Hematopoietic multipotent progenitor cell (in vitro differentiated cells): ENCODE measurements at regions not wholly inside any gene's neighbourhood (a gene's known extent, or its start where the extent isn't known, plus 50 kb on each side); places are given as distances from the start of the nearest gene placed in this dataset.

ENCODE experiments used
- DNase-seq, 3 donors: peaks; one replicate each; pipeline ENCODE4 v3.0.0-alpha.2; 2011 to 2015; ENCODE audit warnings: low read depth in 2 of 3, low spot score in 2 of 3

- no peak for DNase-seq
These were observed 83.5 kb downstream of the TBX22 start for GRCh38 chrX:80098038-80098437.

- DNase-seq: no peak
These were observed 105.8 kb downstream of the TBX22 start for GRCh38 chrX:80120335-80120734.

DNA sequence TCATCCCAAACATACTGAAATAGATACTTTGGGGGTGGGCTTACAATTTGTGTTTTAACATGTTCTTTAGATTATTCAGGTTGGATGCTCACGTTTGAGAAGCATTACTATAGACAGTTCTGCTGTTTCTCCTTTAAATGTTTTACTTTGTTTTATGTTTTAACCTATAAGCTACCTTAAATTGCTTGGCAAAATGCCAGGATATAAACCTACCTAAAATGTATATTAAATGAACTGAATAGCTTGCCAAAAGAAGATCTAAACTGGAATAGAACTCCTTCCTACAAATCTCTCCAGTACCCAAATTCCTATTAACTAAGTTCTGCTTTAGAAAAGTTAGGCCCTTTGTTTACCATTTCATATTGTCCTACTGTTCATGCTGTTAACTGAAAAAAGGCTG lies 124.4 kb downstream of the TBX22 start:
- no peak for DNase-seq

GRCh38 chrX:80139564-80139963 lies 125.0 kb downstream of the TBX22 start:
- DNase-seq: no peak

DNA sequence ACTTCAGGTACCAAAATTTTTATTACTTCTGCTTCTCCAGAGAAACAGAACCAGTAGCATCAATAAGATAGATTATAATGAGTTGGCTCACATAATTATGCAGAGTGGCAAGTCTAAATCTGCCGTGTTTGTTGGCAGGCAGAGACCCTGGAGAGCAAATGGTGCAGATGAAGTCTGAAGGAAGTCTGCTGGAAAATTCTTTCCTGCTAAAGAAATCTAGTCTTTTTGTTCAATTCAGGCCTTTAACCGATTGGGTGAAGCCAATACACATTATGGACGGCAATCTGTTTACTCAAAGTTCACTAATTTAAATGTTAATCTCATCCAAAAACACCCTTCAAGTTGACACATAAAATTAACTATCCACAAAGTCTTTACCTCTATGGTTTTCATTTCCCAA lies 156.0 kb downstream of the TBX22 start:
- DNase-seq: no peak

DNA sequence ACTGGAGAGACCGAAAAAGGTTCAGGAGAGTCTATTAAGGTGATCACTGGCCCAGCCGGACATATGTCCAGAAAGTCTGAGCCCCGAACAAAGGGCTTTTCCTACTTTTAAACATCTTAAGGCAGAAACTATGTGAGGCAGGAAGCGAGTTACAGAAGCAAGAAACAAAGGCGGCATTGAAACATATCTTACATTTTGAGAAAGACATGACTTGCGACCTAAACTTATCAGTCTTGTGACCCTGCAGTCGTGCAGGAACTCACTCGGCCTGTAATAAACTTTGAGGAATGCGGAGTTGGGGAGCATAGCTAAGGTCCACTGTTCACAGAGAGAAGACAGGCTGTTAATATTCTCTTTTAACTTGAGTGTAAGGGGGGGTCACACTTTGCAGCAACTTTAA lies 158.7 kb downstream of the TBX22 start:
- no peak for DNase-seq

DNA sequence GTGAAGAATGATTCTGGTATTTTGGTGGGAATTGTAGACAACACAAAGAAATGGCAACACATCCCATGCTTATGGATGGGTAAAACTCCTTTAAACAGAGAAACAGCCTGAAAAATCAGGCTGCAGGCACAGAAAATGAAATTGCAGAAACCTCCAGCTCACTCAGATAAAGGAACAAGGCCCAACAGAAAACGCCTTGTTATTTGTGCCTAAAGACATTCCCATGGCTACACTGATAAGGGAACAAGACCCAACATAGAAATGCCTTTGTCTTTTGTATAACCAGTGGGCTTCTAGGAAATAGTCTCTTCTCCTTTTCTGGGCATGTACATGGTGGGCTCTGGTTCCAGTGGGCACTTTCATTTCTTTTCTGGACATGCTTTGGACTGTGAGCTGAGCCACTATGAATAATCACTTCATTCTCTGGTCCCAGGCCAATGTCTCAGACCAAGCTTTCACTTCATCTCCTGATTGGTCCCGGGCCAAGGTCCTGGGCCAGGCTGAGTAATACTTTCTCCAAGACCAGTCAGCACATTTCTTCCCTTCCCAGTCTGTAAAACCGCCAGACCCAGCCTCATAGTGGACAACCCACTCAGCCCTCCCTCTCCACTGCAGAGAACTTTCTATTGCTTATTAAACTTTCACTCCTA lies 160.5 kb downstream of the TBX22 start:
- DNase-seq: no peak

DNA sequence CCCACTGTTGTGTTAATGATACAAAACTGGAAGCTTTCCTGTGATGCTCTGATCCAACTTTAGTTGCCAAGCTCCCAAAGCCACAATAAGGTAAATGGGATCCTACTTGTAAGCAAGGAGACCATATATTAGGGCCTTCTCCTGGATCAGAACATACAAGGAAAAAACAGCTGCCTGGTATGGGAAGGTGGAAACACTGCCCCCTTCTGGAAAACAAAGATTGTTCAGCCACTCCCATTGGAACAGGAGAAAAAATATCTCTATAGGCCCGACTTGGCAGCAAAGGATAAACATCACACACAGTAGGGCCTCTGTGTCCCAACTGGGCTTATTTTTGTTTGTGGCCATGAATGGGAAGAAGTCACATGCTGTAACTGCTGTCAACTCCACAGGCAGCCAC lies 166.5 kb downstream of the TBX22 start:
- no peak for DNase-seq

- no peak for DNase-seq
These were observed 170.3 kb downstream of the TBX22 start for GRCh38 chrX:80184854-80185253.

GRCh38 chrX:80206647-80207046 lies 192.1 kb downstream of the TBX22 start:
- no peak for DNase-seq

DNA sequence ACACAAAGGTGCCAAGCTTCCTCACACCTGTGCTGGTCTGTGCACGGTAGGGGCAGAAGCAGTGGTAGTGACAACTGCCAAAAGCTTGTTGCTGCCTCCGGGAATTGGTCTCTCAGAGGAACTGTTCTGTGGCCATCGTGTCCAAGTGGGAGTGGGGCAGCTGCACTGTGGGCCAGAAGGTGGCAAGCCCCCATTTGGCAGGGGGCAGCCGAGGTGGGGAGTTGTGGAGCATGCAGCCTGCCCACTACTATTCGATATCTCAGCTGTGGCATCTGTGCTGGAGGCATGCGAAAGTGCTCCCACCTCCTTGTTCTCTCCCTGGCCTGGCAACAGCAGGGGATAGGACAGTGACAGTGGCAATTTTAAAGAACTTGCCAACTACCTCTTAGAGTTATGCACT lies 192.8 kb downstream of the TBX22 start:
- DNase-seq: no peak

- DNase-seq: no peak
These were observed 201.5 kb downstream of the TBX22 start for GRCh38 chrX:80216086-80216485.

GRCh38 chrX:80223982-80224579 lies 196.2 kb upstream of the TENT5D start:
- DNase-seq: no peak

DNA sequence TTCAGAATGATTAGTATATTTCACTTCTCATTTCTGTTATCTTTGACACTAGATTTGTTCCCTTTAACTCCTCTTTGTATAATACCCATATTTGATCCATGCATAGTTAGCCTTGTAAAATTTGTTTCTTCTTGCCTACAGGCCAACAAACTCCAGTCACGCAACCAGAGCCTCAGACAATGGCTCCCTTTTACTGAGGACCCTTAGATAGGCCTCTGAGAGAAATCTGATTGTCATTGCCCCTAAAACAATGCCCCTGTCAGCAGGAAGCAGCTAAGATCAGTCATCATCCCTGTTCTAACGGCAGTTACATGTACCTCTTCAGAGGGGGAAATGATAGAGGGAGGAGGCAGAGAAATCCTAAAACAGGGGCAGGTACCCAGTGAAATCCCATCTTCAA lies 190.6 kb upstream of the TENT5D start:
- DNase-seq: no peak

- no peak for DNase-seq
These were observed 183.2 kb upstream of the TENT5D start for GRCh38 chrX:80237072-80237471.

GRCh38 chrX:80246271-80246670 lies 174.0 kb upstream of the TENT5D start:
- DNase-seq: no peak

DNA sequence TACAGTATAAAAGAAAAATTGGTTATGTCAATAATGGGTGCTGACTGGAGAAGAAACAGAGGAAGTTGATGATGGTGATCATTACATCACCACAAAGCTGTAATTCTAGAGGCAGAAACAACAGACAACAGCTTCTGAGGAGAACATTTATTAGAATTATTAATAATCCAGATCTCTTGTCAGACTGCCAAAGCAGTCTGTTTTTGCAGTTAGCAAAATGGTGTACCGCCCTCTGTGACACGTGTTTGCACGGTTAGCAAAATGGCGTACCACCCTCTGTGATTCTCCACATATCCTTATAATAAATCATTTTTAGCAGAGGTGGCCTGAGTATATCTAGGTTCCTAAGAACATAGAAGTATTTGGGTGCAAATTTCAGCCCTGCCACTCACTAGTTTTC lies 154.0 kb upstream of the TENT5D start:
- DNase-seq: no peak

- DNase-seq: no peak
These were observed 153.3 kb upstream of the TENT5D start for GRCh38 chrX:80266979-80267378.

GRCh38 chrX:80267790-80268189 lies 152.5 kb upstream of the TENT5D start:
- DNase-seq: no peak

DNA sequence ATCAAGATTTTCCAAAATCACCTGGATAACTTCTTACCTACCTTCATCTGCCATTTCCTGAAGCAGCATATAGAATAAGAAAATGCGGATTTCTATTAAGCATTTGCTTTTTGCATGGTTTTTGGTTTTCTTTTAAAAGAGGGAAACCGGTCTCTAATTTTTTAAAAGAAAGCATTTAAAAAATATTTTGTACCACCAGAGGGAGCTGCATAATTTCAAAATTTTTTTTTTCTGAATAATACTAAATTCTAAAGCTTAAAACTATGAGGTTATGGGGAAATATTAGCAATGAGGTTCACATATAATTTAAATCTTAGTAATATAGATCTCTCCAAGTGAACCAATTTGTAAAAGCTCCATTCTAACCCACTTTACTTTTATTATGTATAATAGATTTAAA lies 137.7 kb upstream of the TENT5D start:
- peak in 1 of 3 donors; percentile 6 for DNase-seq

- peak in 1 of 3 donors; percentile 1 for DNase-seq
These were observed 135.0 kb upstream of the TENT5D start for GRCh38 chrX:80285131-80285773.

DNA sequence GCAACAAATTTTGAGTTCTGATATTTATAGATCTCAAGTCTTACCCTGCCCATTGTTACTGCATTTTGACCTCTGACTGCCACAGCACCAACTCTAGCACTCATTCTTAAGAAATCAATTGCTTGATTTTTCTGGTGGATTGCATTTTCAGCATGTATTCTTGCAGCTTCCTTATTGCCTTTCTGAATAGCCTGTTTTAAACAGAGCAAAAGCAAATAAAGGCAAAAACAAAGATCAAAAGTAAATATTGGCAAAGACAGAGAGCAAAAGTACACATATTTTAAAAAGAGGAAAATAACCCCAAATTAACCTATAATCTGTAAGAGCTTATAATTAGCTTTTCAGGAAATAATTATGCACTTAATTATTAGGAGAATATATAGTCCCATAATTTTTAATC lies 129.4 kb upstream of the TENT5D start:
- no peak for DNase-seq
